ENCODE measurements at regions not wholly inside any gene's neighbourhood (a gene's known extent, or its start where the extent isn't known, plus 50 kb on each side); places are given as distances from the start of the nearest gene placed in this dataset.

DNA sequence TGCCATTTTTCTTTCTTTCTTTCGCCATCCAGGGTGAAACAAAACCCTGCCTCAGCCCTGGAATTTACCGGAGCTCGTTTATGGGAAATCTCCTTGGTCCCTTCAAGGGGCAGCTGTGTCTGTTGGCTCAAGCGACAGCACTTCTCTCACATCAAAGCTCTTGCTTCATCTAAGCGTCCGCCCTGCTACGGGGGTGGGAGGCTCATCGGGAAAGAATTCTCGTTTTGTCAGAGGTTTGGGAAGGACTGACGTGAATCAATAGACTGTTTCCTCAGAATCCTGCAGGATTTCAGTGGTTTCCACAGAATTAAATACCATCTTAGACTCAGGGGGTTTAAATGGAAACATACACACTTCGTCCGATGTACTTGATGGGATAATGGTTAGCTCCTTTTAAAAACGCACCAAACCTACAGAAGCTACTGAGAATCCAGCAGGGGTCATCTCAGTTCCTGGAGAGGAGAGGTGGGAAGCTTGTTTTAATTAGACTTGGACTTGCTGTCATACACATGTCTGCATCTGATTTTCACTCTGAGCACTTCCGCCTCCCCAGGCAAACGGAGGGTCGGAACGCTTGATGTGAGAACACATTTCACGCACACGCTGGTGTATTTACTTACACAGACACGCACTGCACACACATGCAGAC is 91.6 kb downstream of the ASB1 start:
- TF ChIP-seq, protein P1, sequence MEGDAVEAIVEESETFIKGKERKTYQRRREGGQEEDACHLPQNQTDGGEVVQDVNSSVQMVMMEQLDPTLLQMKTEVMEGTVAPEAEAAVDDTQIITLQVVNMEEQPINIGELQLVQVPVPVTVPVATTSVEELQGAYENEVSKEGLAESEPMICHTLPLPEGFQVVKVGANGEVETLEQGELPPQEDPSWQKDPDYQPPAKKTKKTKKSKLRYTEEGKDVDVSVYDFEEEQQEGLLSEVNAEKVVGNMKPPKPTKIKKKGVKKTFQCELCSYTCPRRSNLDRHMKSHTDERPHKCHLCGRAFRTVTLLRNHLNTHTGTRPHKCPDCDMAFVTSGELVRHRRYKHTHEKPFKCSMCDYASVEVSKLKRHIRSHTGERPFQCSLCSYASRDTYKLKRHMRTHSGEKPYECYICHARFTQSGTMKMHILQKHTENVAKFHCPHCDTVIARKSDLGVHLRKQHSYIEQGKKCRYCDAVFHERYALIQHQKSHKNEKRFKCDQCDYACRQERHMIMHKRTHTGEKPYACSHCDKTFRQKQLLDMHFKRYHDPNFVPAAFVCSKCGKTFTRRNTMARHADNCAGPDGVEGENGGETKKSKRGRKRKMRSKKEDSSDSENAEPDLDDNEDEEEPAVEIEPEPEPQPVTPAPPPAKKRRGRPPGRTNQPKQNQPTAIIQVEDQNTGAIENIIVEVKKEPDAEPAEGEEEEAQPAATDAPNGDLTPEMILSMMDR (IDR thresholded peaks at IDR 0.05; ENCODE audit: insufficient read depth, low read length, poor library complexity, severe bottlenecking), result no peak
- no peak for TF ChIP-seq EZH2phosphoT487 (conservative IDR thresholded peaks at IDR 0.05; ENCODE audit: low read length)
- H3F3A ChIP-seq (ENCODE audit: insufficient read depth), result no peaks in the 10 kb centered on the region
- no peak overlapping the region for H2AFZ ChIP-seq (ENCODE audit: low read depth, low read length, severe bottlenecking)
- no peaks in the 10 kb centered on the region for H3K9me3 ChIP-seq (ENCODE audit: insufficient read depth, low read length)
- no peaks in the 10 kb centered on the region for H3K36me3 ChIP-seq (ENCODE audit: low read length)
- H3K79me2 ChIP-seq (ENCODE audit: insufficient read depth, low read length), result no peaks in the 10 kb centered on the region
- H4K20me1 ChIP-seq (ENCODE audit: low read depth, low read length), result no peaks in the 10 kb centered on the region
- H3K9ac ChIP-seq (ENCODE audit: low read length), result no peak overlapping the region
- no peak overlapping the region for H3K4me3 ChIP-seq (ENCODE audit: insufficient read depth, low read length, poor library complexity, severe bottlenecking)
- H3K9me2 ChIP-seq (replicated peaks; ENCODE audit: insufficient read depth, low read length), result no peaks in the 10 kb centered on the region
- H3K4me2 ChIP-seq (ENCODE audit: low read depth, low read length, poor library complexity, severe bottlenecking), result no peak overlapping the region
- no peak overlapping the region for H3K27ac ChIP-seq (ENCODE audit: low read depth, low read length)
- no peaks in the 10 kb centered on the region for H3K27me3 ChIP-seq (ENCODE audit: low read length)

DNA sequence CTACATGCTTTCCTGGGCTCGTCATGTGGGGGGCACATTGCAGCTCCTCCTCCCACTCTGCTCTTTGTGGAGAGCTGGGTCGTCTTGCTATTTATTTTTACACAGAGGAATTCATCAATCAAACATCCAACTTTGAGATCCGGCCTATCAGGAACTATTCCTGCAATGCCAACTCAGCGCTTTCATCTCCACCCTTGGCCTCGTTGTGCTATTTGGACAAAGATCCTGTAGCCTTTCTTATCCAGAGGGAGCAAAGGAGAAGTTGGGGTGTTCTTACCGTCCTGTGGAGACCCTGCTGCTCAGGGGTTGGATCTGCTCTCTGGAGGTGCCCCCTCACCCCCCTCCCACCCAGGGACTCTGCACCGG is 92.1 kb downstream of the ASB1 start:
- H2AFZ ChIP-seq (ENCODE audit: low read depth, low read length, severe bottlenecking), result no peak overlapping the region
- H3K27ac ChIP-seq (ENCODE audit: low read depth, low read length), result no peak overlapping the region
- H3K4me2 ChIP-seq (ENCODE audit: low read depth, low read length, poor library complexity, severe bottlenecking), result no peak overlapping the region

DNA sequence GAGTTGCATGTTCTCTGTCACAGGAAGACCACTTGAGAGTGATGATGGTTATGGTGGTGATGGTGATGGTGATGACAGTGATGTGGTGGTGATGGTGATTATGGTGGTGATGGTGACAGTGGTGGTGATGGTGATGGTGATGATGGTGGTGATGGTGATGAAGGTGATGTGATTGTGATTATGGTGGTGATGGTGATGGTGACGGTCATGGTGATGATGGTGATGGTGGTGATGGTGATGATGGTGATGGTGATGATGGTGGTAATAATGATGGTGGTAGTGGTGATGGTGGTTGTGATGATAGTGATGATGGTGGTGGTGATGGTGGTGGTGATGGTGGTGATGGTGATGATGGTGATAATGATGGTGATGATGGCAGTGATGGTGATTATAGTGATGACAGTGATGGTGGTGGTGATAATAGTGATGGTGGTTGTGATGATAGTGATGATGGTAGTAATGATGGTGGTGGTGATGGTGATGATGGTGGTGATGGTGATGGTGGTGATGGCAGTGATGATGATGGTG is 93.7 kb downstream of the ASB1 start:
- TF ChIP-seq EZH2phosphoT487 (conservative IDR thresholded peaks at IDR 0.05; ENCODE audit: low read length), result no peak
- TF ChIP-seq, protein P1 (IDR thresholded peaks at IDR 0.05; ENCODE audit: insufficient read depth, low read length, poor library complexity, severe bottlenecking), result no peak
- Histone ChIP-seq H3K36me3 (ENCODE audit: low read length) (no peaks in the 10 kb centered on the region), H3F3A (ENCODE audit: insufficient read depth) (no peaks in the 10 kb centered on the region), H4K20me1 (ENCODE audit: low read depth, low read length) (no peaks in the 10 kb centered on the region), H2AFZ (ENCODE audit: low read depth, low read length, severe bottlenecking) (no peak overlapping the region), H3K27me3 (ENCODE audit: low read length) (no peaks in the 10 kb centered on the region), H3K4me3 (ENCODE audit: insufficient read depth, low read length, poor library complexity, severe bottlenecking) (no peak overlapping the region), H3K9me3 (ENCODE audit: insufficient read depth, low read length) (no peaks in the 10 kb centered on the region), H3K4me2 (ENCODE audit: low read depth, low read length, poor library complexity, severe bottlenecking) (no peak overlapping the region), H3K79me2 (ENCODE audit: insufficient read depth, low read length) (no peaks in the 10 kb centered on the region), H3K9me2 (replicated peaks; ENCODE audit: insufficient read depth, low read length) (no peaks in the 10 kb centered on the region), H3K9ac (ENCODE audit: low read length) (no peak overlapping the region), H3K27ac (ENCODE audit: low read depth, low read length) (no peak overlapping the region)

More for the DNA sequence above, 92.1 kb downstream of the ASB1 start:
- no peaks in the 10 kb centered on the region for H4K20me1 ChIP-seq (ENCODE audit: low read depth, low read length)
- H3K27me3 ChIP-seq (ENCODE audit: low read length), result no peaks in the 10 kb centered on the region
- H3K36me3 ChIP-seq (ENCODE audit: low read length), result no peaks in the 10 kb centered on the region
- H3F3A ChIP-seq (ENCODE audit: insufficient read depth), result no peaks in the 10 kb centered on the region
- H3K79me2 ChIP-seq (ENCODE audit: insufficient read depth, low read length), result no peaks in the 10 kb centered on the region
- H3K9ac ChIP-seq (ENCODE audit: low read length), result no peak overlapping the region
- no peak for TF ChIP-seq EZH2phosphoT487 (conservative IDR thresholded peaks at IDR 0.05; ENCODE audit: low read length)
- TF ChIP-seq, protein P1 (IDR thresholded peaks at IDR 0.05; ENCODE audit: insufficient read depth, low read length, poor library complexity, severe bottlenecking), result no peak
- H3K9me2 ChIP-seq (replicated peaks; ENCODE audit: insufficient read depth, low read length), result no peaks in the 10 kb centered on the region
- no peaks in the 10 kb centered on the region for H3K9me3 ChIP-seq (ENCODE audit: insufficient read depth, low read length)
- no peak overlapping the region for H3K4me3 ChIP-seq (ENCODE audit: insufficient read depth, low read length, poor library complexity, severe bottlenecking)
